OCI-LY1 (cell line): ENCODE measurements at regions not wholly inside any gene's neighbourhood (a gene's known extent, or its start where the extent isn't known, plus 50 kb on each side); places are given as distances from the start of the nearest gene placed in this dataset.

Experiments used
- EZH2 ChIP-seq: fragments of 200-600 bp; sonication (generic), shearing (Covaris generic); IDR thresholded peaks from 2 replicates; pipeline ENCODE4 v1.8.0; 2017; ENCODE audit warnings: borderline replicate concordance, mixed run types, mild to moderate bottlenecking, antibody characterized with exemption, low read length, moderate library complexity, mixed read lengths
- TF ChIP-seq, protein P1 (sequence below): fragments of 200-600 bp; sonication (generic), shearing (Covaris generic); IDR thresholded peaks from 2 replicates; pipeline ENCODE4 v1.5.1; 2017; ENCODE audit warnings: mild to moderate bottlenecking, antibody characterized with exemption, low read length, moderate library complexity, mixed read lengths

DNA sequence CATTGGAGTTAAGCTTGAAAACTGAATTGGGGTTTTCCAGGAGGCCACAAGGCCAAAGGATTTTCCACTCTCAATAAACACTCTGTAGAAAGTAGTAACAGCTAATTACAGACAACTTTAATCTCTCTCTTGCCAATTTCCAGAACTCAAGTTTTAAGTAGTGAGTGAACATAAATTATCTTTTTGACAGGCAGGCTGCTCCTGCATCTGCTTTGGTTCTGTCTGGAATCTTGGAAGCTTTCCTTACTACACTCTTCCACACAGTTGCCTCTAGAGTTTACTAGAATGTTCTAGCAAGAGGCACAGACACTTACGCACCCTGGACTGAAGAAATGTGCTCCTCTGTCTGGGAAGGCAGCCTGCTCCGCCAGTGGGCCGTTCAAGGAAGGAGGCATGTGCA is 90.5 kb upstream of the WAC start:
- TF ChIP-seq, protein P1, sequence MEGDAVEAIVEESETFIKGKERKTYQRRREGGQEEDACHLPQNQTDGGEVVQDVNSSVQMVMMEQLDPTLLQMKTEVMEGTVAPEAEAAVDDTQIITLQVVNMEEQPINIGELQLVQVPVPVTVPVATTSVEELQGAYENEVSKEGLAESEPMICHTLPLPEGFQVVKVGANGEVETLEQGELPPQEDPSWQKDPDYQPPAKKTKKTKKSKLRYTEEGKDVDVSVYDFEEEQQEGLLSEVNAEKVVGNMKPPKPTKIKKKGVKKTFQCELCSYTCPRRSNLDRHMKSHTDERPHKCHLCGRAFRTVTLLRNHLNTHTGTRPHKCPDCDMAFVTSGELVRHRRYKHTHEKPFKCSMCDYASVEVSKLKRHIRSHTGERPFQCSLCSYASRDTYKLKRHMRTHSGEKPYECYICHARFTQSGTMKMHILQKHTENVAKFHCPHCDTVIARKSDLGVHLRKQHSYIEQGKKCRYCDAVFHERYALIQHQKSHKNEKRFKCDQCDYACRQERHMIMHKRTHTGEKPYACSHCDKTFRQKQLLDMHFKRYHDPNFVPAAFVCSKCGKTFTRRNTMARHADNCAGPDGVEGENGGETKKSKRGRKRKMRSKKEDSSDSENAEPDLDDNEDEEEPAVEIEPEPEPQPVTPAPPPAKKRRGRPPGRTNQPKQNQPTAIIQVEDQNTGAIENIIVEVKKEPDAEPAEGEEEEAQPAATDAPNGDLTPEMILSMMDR = no peak
- no peak for TF ChIP-seq EZH2
